HG02852 (cell line): ENCODE measurements at regions not wholly inside any gene's neighbourhood (a gene's known extent, or its start where the extent isn't known, plus 50 kb on each side); places are given as distances from the start of the nearest gene placed in this dataset.
A peak's percentile ranks its signal among the peaks of the same experiment; 100 is the strongest.

Experiments used
- ATAC-seq: cut with Tn5 transposase; IDR thresholded peaks from one replicate; pipeline ENCODE4 v1.9.1; 2021; ENCODE audit warnings: mild to moderate bottlenecking, moderate library complexity; ENCODE audit not compliant: unreplicated experiment

DNA sequence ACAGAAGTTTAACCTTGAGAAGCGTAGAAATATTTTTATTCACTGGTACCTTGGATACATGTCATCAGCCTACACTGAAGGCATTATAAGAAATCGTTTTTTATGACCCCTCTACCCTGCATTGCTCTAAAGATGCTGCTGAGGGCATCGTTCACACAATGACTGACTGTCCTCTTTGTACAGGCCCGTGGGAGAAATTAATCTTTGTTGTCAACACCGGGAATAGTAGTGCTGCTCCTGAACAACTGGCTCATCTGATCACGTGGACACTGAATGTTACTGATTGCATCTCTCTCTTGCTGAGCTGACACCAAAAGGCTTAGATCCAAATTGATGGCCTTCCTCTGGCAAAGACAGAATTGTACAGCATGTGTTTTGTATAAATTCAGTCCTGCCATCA is 157.1 kb upstream of the SMLR1 start:
- ATAC-seq, result no peak

DNA sequence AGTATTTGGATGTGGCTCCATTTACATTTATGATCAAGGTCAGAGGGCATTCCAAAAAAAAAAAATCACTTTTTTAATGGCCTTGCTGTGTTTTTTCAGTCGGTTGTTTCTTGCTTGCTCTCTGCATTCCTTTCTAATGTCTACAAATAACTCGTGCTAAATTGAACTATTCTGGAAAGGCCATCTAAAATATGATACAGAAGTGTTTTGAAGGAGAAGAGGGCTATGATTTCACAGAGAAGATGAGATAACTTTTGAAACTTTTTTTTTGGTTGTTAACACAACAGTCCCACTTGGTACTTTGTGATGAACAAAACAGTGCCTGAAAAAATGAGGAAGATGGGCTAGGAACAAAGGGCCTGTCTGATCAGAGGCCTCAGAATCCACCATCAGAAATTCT is 156.1 kb upstream of the SMLR1 start:
- no peak for ATAC-seq

DNA sequence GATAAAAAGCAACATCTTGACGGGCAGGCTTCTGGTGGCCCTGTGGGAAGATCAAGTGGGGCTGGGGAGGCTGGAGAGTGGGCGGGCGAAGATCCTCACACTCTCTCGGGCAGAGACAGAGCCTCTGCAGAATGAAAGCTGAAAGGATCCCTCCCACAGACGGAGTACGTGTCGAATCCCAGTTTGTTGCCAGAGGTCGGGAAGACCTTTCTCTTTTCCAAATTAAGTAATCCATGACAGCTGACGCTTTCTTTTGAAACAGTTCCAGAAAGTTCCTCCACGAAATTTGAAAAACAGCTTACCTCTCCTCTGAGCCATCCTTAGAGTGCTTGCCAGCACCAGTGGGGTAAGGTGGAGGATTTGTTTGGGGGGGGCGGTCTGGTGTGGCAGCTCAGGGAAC is 155.6 kb upstream of the SMLR1 start:
- no peak for ATAC-seq

DNA sequence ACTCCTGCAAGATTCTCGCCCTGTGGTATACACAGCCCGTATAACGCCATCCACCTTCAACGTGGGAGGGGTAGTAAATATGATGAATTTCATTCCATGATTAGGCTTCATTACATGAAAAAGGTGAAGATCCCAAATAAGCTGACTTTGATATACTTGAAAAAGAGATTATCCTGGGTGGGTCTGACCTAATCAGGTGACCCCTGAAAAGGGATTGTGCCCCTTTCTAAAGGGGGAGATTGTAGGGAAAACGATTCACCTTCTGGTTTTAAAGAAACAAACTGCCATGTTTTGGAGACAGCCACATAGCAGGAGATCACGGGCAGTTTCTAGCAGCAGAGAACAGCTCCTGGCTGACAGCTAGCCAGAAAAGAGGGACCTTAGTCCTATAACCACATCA is 155.1 kb upstream of the SMLR1 start:
- ATAC-seq, result no peak

DNA sequence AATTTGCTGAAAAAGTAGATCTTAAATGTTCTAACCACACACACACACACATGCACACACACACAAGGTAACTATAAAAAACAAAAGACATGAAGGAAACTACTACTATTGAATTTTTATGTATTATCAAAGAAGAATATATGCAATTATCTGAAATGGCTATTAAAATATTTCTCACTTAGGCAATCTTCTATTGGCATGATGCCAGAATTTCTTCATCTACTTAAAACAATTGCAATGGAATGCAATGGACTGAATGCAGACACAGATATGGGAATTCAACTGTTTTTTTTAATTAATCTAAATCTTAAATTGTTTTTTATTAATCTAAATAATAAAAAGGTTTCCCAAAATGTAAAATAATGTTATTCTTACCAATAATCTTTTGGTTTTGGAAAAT is 152.6 kb upstream of the SMLR1 start:
- ATAC-seq, result no peak

DNA sequence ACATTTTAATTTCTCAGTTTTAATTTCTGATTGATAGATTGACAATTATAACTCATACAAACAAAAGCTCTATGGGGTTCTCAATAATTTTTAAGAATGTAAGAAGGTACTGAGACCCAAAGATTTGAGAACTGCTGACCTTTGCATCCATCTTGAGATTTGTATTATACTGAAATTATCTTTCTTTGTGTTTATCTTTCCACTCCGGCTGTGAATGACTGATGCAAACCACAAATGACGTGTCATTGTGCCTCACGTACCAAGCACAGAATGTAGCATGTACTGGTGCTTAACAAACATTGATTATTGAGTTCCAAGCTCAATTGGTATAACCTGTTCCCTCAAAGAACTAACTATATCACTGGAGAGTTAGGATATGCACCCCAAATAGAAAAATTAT is 152.1 kb upstream of the SMLR1 start:
- no peak for ATAC-seq

DNA sequence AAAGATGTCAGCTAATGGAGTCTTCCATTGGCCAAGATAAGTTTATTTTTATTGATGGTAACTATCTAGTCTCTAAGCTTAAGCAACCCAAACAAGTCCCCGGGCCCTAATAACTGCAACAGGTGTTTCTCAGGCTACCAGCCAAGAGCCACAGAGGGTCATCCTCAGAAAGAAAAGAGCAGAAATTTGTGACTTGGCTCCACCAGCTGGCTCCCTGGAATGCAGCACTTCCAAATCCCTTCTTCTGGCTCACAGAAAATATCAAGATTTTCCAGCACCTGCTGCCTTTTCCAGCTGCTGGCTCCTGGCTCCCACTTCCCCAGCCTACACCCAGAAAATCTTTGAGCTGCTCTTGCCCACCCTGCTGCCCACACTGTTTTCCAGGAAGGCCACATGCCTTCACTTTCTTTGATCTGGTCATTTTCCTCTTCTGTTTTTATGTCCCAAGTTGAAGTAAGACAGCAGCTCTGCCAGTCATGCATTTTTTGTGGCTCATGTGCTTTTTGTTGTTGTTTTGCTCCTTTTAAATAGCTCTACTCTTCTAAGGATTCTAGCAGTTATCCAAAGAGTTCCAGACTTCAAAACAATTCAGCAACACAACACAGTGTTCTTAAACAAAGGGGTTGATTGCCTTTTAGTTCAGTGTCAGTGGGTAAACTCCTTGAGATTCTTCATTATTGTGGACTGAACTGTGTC is 151.0 kb upstream of the SMLR1 start:
- ATAC-seq, result no peak

DNA sequence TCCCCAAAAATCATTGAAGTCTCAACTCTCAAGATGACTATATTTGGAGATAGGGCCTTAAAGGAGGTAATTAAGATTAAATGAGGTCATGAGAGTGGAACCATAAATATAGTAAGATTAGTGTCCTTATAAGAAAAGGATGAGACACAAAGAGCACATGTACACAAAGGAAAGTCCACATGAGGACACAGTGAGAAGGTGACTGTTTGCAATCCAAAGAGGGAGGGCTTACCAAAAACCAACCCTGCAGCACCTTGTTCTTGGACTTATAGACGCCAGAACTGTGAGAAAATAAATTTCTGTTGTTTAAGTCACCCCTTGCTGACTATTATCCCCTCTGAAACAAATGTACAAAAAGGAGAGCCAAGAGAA is 150.4 kb upstream of the SMLR1 start:
- ATAC-seq, result no peak

DNA sequence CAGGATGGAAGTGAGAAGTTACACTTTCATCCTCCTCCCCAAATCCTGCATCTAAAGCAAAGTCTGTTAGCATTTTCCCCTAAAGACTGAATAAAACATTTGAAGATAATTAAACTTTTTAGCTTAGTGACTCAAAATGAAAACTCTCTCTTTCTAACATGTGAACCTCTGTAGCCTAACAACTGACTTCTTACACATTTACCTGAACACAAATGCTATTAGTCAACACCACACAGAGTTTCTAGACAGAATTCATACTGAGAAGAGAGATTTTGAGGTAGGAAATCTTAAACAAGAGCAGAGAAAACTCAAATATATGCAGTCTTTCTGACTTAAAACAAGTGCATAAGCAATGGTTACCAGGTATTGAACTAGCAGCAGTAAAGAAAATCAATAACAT is 149.9 kb upstream of the SMLR1 start:
- ATAC-seq, result no peak

DNA sequence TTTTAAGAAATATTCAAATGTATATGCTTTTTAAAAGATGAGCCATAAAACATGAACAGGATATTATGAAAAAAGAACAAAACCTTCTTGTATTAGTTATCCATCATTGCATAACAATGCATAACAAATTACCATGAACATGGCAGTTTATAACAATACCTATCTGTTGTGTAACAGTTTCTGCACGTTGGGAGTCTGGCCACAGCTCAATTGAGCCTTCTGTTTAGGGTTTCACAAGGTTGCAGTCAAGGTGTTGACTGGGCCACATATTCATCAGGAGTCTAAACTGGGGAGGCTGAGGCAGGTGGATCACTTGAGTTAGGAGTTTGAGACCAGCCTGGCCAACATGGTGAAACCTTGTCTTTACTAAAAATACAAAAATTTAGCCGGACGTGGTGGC is 149.4 kb upstream of the SMLR1 start:
- no peak for ATAC-seq

DNA sequence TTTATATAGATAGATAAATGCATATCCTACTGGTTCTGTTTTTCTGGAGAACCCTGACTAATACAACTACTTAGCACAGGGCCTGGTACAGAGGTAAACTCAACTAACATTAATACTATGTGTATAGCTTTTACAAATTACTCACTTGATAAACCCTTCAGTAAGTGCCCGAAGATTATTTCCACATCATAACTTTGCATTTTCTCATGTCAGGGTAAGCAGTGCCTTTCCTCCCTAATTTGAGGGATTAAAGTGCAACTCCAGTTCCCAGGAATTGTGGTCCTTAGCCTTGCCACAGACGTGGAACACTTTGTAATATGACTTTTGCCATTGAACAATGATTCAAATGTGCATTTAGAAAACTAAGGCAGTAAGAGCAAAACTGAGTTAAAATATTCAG is 147.5 kb upstream of the SMLR1 start:
- ATAC-seq, result no peak

DNA sequence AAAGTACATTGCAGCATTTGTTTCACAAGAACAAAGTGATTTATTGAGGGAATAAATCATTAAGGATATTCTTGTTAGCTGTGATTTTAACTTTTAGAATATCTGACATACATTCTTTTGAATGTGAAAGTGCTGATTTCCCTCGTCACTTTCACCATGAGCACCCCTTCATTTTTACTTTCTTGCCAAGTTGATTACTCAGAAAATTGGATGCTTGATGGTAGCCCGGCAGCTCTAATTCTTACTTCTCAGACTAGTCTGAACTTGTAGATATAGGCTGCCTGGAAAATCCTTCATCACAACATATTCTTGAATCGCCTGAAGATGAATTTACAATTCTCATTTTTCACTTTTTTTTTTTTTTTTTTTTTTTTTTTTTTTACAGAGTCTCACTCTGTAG is 147.1 kb upstream of the SMLR1 start:
- no peak for ATAC-seq

DNA sequence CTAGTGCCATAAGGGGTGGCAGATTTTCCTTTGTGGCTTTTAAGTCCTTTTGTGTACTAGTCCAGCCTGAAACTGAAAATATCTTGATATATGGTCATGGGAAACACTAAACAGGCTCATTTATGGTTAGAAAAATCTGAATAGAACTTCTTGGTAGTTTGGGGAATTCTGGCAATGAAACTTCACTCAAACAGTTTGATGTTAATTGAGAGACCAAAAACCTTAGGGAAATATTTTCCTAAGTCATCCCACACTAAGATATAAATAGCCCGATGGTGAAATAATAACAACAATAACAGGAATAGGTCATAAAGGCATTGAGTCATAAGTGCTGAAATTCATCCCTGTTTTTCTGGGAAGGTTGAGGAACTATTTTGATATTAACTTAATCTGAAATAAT is 146.2 kb upstream of the SMLR1 start:
- ATAC-seq, result no peak

DNA sequence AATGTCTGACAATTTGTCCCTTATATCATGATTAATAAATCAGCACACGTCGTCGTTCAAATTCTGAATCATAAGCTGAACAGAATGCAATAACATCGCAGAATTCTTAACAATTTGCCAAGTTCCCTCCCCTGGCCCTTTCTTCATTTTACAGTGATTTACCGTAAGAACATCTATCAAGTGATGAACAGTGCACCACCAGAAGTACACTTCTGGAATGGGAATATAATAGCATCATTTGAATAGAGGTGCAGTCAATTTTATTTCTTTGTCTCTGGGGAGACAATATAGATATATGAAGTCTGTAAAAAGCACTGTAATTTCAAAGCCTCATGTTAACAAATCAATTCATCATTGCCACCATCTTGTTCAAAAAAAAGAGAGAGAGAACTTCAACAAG is 145.1 kb upstream of the SMLR1 start:
- ATAC-seq, result no peak

DNA sequence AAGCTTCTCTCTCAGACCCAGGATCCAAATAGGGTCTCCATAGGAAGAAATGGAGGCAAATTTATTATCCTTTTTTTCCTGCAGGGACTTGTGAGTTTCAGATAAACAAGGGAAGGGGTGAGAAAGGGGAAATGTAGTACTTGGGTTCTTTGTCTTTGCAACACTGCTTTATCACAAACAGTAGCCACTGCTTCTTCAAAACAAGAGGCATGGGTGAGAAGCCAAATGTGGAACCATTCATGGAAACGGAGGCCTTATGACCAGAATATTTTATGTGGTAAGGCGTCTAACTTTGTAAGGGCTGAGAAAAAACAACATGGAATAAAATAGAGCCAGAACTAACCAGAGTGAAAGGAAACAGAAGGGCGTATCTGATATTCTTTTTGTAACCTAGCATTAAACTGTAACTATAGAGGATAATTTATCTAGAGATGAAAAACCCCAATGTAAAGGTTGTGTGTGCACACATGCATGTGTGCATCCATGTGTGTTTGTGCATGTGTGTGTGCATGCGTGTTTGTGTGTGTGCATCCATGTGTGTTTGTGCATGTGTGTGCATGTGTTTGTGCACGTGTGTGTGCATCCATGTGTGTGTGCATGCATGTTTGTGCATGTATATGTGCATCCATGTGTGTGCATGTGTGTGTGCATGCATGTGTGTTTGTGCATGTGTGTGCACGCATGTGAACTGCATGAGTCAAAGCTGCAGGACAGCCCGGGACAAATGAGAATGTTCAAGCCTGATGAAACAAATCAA is 143.3 kb upstream of the SMLR1 start:
- ATAC-seq, result no peak

DNA sequence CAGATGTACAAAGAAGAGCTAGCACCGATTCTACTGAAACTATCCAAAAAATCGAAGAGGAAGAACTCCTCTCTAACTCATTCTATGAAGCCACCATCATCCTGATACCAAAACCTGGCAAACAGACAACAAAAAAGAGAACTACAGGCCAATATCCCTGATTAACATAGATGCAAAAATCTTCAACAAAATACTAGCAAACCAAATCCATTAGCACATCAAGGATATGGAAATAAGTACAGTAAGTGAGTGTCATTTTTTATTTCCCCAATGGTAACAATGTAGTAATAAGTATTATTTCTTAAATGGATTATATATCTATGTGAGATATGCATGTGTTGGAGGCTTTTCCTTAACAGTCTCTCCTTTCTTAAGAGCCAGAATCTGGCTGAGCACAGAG is 134.5 kb upstream of the SMLR1 start:
- no peak for ATAC-seq

DNA sequence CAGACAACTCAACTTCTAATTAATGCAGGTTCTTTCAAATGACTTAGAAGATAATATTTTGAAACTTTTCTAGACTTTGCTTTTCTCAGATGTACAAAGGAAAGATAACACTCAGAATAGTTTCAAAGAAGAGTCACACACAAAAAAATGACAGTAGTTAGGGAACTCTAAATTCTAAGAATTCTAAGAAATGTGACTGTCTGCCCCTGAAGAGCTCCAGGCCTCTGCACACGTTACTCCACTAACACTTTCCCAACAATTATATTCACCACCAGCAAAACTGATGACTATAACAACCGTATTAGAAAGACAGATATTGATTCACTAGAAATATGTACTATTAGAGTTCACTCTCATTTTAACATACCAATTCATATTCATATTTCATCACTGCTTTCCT is 133.3 kb upstream of the SMLR1 start:
- ATAC-seq, result no peak

DNA sequence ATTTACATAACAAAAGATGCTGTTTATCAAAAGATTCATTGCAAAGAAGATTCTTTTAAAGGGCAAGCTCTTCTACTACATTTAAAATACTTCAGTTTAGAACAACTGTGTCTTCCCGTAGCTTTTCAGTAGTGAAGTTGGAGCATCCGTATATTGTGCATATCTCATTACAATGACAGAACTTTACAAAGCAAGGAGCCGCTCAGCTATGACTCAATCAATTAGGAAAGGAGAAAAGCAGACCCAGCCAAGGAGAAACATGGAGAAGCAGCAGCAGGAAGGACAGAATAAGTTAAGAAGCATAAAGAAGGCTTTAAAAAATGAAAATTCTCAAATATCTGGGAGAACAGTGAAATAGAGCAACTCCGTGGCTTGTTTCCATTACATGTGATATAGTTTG is 132.6 kb upstream of the SMLR1 start:
- no peak for ATAC-seq

DNA sequence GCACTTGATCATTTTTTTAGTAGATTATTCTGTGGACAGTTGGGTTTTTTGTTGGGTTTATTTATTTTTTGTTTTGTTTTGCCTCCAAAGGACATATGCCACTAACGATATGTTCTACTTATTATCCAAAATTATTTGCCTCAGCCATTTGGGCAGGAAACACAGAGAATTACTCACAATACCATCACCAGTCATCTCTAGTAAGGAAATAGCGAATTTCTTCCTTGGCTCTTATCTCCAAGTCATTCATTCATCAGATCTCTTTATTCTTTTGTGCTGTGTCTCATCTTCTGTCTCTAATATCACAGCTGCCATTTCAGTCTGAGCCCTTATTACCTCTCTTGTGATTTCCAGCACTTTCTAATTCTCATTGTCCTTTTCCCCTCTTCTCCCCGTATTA is 130.4 kb upstream of the SMLR1 start:
- no peak for ATAC-seq

DNA sequence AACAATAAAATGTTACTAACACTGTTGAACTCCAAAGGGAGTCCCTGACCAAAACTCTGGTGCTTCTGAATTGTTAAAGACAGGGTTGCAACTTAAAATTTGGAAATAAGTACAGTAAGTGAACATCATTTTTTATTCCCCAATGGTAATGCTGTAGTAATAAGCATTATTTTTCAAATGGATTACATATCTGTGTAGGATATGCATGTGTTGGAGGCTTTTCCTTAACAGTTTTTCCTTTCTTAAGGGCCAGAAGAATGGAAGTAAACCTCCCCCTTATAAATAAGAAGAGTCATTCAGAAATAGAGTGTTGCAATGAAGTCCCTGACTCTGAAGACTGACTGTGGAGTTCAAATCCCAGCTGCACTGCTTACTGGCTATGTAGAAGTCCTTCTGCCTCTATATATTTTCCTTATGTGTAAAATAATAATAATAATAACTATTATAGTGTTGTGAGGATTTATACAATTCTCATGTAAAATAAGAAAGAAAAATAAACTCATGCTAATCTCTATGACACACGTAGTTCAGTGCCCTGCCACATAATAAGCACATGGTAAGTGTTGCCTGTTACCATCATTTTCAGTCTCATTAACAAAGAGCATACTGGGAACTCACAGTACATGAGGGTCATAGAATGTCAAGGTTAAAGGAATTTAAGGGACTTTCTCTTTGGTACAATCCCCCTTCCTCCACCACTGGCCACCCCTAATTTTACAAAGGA is 129.8 kb upstream of the SMLR1 start:
- ATAC-seq, result peak; percentile 36

DNA sequence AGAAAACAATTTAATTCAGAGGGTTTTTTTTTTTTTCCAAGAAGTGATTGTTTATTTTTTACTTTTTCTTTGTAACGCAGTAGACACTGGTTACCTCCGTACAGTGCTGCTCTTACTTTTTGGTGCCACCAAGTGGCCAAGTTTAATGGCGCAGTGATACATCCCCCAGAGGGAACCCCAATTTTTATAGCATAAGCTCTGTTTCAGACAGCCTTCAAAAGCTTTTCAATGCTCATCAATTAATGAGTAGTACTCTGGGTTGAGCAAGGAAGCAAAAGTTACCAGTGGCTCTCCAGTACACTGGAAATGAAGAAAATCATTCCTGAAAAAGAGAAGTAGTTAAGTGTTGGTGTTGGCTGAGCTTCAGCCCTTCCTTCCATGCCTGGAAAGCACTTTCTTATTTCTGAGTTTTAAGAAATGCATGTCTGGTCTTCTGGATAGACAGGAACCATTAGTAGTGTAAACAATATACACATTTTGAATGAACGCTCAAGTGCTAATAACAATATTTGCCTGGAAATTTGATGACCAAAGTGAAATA is 129.1 kb upstream of the SMLR1 start:
- peak; percentile 91 for ATAC-seq

DNA sequence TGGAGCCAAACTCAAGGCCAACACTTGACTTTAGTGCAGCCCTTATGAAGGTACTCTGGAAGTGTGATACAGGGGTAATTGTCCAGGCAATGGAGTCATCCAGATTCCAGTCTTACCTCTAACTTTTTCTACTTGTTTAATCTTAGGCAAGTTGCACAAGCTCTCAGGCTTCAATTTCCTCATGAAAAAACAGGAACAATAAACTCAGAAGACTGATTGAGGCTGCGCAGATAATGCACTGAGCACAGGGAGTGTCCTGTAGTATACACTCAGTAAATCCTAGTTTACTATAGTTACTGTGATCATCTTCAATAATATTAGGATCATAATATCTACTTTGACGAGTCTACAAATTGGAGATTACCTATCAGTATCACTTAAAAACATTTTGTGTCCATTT is 127.5 kb upstream of the SMLR1 start:
- no peak for ATAC-seq
